HL-60 (cell line): ENCODE measurements at regions not wholly inside any gene's neighbourhood (a gene's known extent, or its start where the extent isn't known, plus 50 kb on each side); places are given as distances from the start of the nearest gene placed in this dataset.
"Not testable (repeated sequence)": the region's sequence is repeated elsewhere in the genome, so short reads cannot be mapped to it uniquely, and the experiment has no call there.

ENCODE experiments used
- DNase-seq, 2 experiments: peaks; one replicate each; pipeline ENCODE4 v3.0.0-alpha.2; 2010 to 2020; ENCODE audit warnings: low read depth in 1 of 2, low spot score in 1 of 2
- H3K27ac ChIP-seq: fragments of 250-450 bp; sonication (Bioruptor Pico); replicated peaks from 2 replicates; pipeline ENCODE4 v1.5.1; 2020; ENCODE audit warnings: mild to moderate bottlenecking, moderate library complexity
- H3K27me3 ChIP-seq: fragments of 250-450 bp; sonication (Bioruptor Pico); 2 replicates; pipeline ENCODE4 v1.5.1; 2021; ENCODE audit warnings: mild to moderate bottlenecking, moderate library complexity; ENCODE audit not compliant: insufficient read depth, poor library complexity, severe bottlenecking
- H3K4me3 ChIP-seq: replicated peaks from 2 replicates; pipeline ENCODE4 v1.5.1; 2011; ENCODE audit warnings: mild to moderate bottlenecking, control low read depth, low read length; ENCODE audit not compliant: insufficient read depth
- GABPA ChIP-seq: IDR thresholded peaks from 2 replicates; pipeline ENCODE4 v1.6.1; 2012; ENCODE audit warnings: low read depth
- POLR2AphosphoS5 ChIP-seq: IDR thresholded peaks from 2 replicates; pipeline ENCODE4 v1.6.1; 2012; ENCODE audit warnings: low read depth
- SPI1 ChIP-seq: IDR thresholded peaks from 2 replicates; pipeline ENCODE4 v1.6.1; 2012; ENCODE audit warnings: low read depth, mild to moderate bottlenecking, borderline replicate concordance
- TF ChIP-seq, protein P1 (sequence below): IDR thresholded peaks from 2 replicates; pipeline ENCODE4 v1.6.1; 2012; ENCODE audit warnings: low read depth; ENCODE audit not compliant: insufficient replicate concordance
- TF ChIP-seq, protein P2 (sequence below): IDR thresholded peaks from one replicate; pipeline ENCODE4 v1.5.1; 2011; ENCODE audit warnings: low read length, control low read depth, inconsistent platforms; ENCODE audit not compliant: insufficient read depth

DNA sequence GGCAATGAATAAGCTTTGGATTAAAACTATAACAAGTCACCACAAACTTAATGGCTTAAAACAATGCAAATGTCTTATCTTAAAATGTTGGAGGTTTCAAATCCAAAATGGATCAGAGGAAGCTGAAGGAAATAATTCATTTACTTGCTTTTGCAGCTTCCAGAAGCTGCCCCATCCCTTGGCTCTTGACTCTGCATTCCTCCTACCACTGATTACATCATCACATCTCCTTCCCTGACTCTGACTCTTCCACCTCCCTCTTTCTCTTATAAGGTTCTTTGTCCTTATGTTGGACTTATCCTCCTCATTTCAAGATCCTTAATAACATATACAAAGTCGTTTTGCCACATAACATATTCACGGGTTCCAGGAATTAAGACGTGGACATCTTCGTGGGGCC lies 982.8 kb upstream of the ROBO1 start:
- no peaks in the 10 kb centered on the region for H3K27me3 ChIP-seq
- TF ChIP-seq, protein P1, sequence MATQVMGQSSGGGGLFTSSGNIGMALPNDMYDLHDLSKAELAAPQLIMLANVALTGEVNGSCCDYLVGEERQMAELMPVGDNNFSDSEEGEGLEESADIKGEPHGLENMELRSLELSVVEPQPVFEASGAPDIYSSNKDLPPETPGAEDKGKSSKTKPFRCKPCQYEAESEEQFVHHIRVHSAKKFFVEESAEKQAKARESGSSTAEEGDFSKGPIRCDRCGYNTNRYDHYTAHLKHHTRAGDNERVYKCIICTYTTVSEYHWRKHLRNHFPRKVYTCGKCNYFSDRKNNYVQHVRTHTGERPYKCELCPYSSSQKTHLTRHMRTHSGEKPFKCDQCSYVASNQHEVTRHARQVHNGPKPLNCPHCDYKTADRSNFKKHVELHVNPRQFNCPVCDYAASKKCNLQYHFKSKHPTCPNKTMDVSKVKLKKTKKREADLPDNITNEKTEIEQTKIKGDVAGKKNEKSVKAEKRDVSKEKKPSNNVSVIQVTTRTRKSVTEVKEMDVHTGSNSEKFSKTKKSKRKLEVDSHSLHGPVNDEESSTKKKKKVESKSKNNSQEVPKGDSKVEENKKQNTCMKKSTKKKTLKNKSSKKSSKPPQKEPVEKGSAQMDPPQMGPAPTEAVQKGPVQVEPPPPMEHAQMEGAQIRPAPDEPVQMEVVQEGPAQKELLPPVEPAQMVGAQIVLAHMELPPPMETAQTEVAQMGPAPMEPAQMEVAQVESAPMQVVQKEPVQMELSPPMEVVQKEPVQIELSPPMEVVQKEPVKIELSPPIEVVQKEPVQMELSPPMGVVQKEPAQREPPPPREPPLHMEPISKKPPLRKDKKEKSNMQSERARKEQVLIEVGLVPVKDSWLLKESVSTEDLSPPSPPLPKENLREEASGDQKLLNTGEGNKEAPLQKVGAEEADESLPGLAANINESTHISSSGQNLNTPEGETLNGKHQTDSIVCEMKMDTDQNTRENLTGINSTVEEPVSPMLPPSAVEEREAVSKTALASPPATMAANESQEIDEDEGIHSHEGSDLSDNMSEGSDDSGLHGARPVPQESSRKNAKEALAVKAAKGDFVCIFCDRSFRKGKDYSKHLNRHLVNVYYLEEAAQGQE, result no peak
- TF ChIP-seq POLR2AphosphoS5 (no peak), SPI1 (no peak), GABPA (no peak)
- TF ChIP-seq, protein P2, sequence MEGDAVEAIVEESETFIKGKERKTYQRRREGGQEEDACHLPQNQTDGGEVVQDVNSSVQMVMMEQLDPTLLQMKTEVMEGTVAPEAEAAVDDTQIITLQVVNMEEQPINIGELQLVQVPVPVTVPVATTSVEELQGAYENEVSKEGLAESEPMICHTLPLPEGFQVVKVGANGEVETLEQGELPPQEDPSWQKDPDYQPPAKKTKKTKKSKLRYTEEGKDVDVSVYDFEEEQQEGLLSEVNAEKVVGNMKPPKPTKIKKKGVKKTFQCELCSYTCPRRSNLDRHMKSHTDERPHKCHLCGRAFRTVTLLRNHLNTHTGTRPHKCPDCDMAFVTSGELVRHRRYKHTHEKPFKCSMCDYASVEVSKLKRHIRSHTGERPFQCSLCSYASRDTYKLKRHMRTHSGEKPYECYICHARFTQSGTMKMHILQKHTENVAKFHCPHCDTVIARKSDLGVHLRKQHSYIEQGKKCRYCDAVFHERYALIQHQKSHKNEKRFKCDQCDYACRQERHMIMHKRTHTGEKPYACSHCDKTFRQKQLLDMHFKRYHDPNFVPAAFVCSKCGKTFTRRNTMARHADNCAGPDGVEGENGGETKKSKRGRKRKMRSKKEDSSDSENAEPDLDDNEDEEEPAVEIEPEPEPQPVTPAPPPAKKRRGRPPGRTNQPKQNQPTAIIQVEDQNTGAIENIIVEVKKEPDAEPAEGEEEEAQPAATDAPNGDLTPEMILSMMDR, result no peak
- H3K4me3 ChIP-seq, result no peak overlapping the region
- no peak for DNase-seq
- H3K27ac ChIP-seq, result no peak overlapping the region

DNA sequence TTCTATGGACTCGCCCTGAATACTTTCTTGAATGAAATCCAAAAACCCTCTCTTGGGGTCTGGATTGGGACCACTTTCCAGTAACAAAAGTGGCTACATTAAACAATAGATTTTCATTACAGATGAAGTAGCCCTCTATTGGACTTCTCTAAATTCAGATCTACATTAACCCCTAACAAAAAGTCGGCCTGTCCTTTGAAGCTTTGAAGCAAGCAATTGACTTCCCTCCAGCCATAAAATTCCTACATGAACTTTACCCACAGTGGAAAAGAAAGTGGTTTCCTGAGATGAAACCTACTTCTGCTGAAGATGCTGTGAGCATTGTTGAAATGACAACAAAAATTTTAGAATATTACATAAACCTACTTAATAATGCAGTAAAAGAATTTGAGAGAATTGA lies 967.1 kb upstream of the ROBO1 start:
- Histone ChIP-seq H3K27me3 (no peaks in the 10 kb centered on the region), H3K27ac (no peak overlapping the region), H3K4me3 (no peak overlapping the region)
- no peak for DNase-seq
- no peak for TF ChIP-seq POLR2AphosphoS5
- TF ChIP-seq, protein P1, result no peak
- TF ChIP-seq GABPA, result no peak

DNA sequence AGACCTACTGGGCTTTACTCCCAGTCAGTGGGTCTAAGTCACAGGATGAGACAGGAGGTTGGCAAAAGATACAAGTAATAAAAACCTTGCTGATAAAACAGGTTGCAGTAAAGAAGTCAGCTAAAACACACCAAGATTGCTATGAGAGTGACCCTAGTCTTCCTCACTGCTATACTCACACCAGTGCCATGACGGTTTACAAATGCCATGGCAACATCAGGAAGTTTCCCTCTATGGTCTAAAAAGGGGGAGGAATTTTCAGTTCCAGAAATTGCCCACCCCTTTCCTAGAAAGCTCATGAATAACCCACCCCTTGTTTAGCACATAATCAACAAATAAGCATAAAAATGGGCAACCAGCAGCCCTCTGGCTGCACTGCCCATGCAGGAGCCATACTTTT lies 966.7 kb upstream of the ROBO1 start:
- TF ChIP-seq, protein P1, result no peak
- no peaks in the 10 kb centered on the region for H3K27me3 ChIP-seq
- no peak for DNase-seq
- no peak overlapping the region for H3K27ac ChIP-seq
- H3K4me3 ChIP-seq, result no peak overlapping the region

DNA sequence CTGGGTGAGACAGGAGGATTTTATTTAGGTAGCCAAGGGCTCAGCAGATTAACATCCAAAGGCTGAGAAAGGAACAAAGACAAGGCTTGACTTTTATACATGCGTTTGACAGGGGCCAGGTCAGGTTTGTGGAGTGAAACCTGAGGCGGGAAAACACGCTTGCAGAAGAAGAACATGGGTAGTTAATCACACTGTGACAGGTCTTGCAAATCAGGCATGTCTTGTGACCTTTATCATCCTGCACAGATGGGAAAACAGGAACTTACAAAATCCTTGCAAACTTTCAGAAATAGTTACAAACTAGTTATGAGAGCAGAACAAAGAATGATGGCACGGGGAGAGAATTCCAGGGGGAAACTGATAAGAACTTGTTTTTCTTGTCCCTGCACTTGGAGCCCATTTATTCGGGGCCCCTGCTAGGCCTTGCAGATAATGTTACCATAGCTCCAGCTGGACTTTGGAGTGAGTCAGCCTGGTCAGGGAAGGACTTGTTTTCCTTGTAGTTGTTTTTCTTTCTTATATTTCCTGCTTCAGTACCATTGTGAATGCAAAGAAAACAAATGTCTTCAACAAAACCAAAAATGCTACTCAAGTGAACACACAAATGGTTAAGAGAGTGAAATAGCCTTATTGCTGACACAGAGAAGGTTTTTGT lies 965.9 kb upstream of the ROBO1 start:
- Histone ChIP-seq H3K27ac (no peak overlapping the region), H3K27me3 (no peaks in the 10 kb centered on the region), H3K4me3 (no peak overlapping the region)
- peak in 1 of 2 experiments; percentile 37 for DNase-seq
- peak; percentile 43; the same call in 1 of the 2 replicates for TF ChIP-seq POLR2AphosphoS5
- TF ChIP-seq, protein P1, result no peak

DNA sequence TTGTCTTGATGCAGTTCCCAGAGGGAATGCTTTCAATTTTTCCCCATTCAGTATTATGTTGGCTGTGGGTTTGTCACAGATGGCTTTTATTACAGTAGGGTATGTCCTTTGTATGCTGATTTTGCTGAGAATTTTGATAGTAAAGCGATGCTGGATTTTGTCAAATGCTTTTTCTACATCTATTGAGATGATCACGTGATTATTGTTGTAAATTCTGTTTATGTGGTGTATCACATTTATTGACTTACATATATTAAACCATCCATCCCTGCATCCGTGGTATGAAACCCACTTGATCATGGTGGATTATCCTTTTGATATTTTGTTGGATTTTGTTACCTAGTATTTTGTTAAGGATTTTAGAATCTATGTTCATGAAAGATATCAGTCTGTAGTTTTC lies 959.8 kb upstream of the ROBO1 start:
- not testable (repeated sequence) for H3K27me3 ChIP-seq, DNase-seq, H3K4me3 ChIP-seq, H3K27ac ChIP-seq

DNA sequence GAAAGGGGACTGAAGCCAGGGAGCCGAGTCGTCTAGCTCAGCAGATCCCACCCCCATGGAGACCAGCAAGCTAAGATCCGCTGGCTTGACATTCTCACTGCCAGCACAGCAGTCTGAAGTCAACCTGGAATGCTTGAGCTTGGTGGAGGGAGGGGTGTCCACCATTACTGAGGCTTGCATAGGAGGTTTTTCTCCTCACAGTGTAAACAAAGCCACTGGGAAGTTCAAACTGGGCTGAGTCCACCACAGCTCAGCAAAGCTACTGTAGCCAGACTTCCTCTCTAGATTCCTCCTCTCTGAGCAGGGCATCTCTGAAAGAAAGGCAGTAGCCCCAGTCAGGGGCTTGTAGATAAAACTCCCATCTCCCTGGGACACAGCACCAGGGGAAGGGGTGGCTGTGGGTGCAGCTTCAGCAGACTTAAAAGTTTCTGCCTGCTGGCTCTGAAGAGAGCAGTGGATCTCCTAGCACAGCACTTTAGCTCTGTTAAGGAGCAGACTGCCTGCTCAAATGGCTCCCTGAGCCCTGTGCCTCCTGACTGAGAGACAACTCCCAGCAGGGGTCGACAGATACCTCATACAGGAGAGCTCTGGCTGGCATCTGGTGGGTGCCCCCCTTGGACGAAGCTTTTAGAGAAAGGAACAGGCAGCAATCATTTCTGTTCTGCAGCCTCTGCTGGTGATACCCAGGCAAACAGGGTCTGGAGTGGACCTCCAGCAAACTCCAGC lies 942.0 kb upstream of the ROBO1 start:
- H3K4me3 ChIP-seq, H3K27me3 ChIP-seq, DNase-seq, H3K27ac ChIP-seq: not testable (repeated sequence)
